H1 (cell line): ENCODE measurements at regions not wholly inside any gene's neighbourhood (a gene's known extent, or its start where the extent isn't known, plus 50 kb on each side); places are given as distances from the start of the nearest gene placed in this dataset.

Experiments used
- CHD1 ChIP-seq: IDR thresholded peaks from 2 replicates; pipeline ENCODE4 v1.6.1; 2012; ENCODE audit warnings: low read depth, low read length, improper control_type of control experiment
- EZH2 ChIP-seq: fragments of 200-600 bp; sonication (generic); IDR thresholded peaks from 2 replicates; pipeline ENCODE4 v1.7.1; 2012; ENCODE audit warnings: low read depth, mild to moderate bottlenecking, moderate library complexity, low read length, inconsistent platforms; ENCODE audit not compliant: severe bottlenecking
- FOSL1 ChIP-seq: IDR thresholded peaks from 2 replicates; pipeline ENCODE4 v1.6.1; 2011; ENCODE audit warnings: mild to moderate bottlenecking, low read depth, low read length, moderate library complexity; ENCODE audit not compliant: insufficient read depth
- GTF2F1 ChIP-seq: IDR thresholded peaks from 2 replicates; pipeline ENCODE4 v1.6.1; 2012; ENCODE audit warnings: low read depth, low read length, improper control_type of control experiment, borderline replicate concordance
- KDM1A ChIP-seq: fragments of 200-600, 300-600 bp; sonication (generic); IDR thresholded peaks from 2 replicates; pipeline ENCODE4 v1.7.1; 2016; ENCODE audit warnings: mild to moderate bottlenecking, low read length, borderline replicate concordance
- MAFK ChIP-seq: IDR thresholded peaks from 2 replicates; pipeline ENCODE4 v1.6.1; 2012; ENCODE audit warnings: low read depth, mild to moderate bottlenecking, improper control_type of control experiment, low read length
- NANOG ChIP-seq: IDR thresholded peaks from 2 replicates; pipeline ENCODE4 v1.6.1; 2011; ENCODE audit warnings: low read length, low read depth, mild to moderate bottlenecking, inconsistent platforms; ENCODE audit not compliant: insufficient read depth, poor library complexity, severe bottlenecking
- POU5F1 ChIP-seq: IDR thresholded peaks from 2 replicates; pipeline ENCODE4 v1.6.1; 2011; ENCODE audit warnings: low read depth, mild to moderate bottlenecking, low read length, moderate library complexity
- SIN3A ChIP-seq, 2 experiments: IDR thresholded peaks in 1 of 2; conservative IDR thresholded peaks in 1 of 2; 2 replicates each; pipeline ENCODE4 v1.6.1; 2011 to 2012; ENCODE audit warnings: low read length in 2 of 2, improper control_type of control experiment in 1 of 2, low read depth in 1 of 2, mild to moderate bottlenecking in 1 of 2
- SP4 ChIP-seq: IDR thresholded peaks from 2 replicates; pipeline ENCODE4 v1.6.1; 2012; ENCODE audit warnings: low read length, inconsistent platforms
- SUZ12 ChIP-seq: fragments of 200-600 bp; sonication (generic); IDR thresholded peaks from 2 replicates; pipeline ENCODE4 v1.6.1; 2012; ENCODE audit warnings: mild to moderate bottlenecking, inconsistent platforms, low read length, moderate library complexity, mixed read lengths
- YY1 ChIP-seq: IDR thresholded peaks from 2 replicates; pipeline ENCODE4 v1.6.1; 2011; ENCODE audit warnings: low read depth, mild to moderate bottlenecking, low read length
- TF ChIP-seq, protein P1 (sequence below): IDR thresholded peaks from 2 replicates; pipeline ENCODE4 v1.6.1; 2011; ENCODE audit warnings: low read depth, mild to moderate bottlenecking, low read length; ENCODE audit not compliant: insufficient read depth
- TF ChIP-seq, protein P2 (sequence below): IDR thresholded peaks from 2 replicates; pipeline ENCODE4 v1.6.1; 2012; ENCODE audit warnings: inconsistent platforms
- TF ChIP-seq, protein P3 (sequence below): IDR thresholded peaks from 2 replicates; pipeline ENCODE4 v1.6.1; 2012; ENCODE audit warnings: low read length, inconsistent platforms

DNA sequence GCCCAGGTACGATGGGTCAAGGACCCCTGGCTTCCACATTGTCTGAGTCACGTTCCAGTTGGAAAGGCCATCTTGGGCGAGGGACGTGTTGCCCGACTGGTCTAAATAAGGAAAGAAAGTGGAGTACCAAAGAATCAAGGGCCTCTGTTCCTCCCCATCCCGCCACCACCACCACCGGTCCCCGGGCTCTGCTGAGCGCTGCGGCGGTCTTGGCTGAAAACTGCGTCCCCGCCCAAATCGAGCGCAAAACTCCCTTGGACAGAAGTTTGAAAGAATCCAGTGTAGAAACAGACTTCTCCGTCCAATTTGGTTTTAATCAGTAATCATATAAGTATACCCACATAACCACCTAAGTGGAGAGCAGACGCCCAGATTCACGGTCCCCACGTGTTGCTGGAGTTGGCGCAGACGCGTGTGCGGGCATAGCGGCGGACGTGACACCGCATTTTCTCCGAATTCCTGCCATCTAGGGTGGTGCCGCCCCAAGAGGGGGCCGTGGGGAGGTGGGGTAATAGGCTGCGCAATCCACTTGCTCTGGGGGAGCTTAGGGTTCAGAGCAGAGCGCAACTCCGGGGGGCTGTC is 243.8 kb upstream of the TOPAZ1 start (continued):
- peak; percentile 61; the same call in 1 of the 2 replicates for TF ChIP-seq YY1
- TF ChIP-seq, protein P1, sequence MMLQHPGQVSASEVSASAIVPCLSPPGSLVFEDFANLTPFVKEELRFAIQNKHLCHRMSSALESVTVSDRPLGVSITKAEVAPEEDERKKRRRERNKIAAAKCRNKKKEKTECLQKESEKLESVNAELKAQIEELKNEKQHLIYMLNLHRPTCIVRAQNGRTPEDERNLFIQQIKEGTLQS, result no peak
- no peak for TF ChIP-seq KDM1A
- TF ChIP-seq, protein P2, sequence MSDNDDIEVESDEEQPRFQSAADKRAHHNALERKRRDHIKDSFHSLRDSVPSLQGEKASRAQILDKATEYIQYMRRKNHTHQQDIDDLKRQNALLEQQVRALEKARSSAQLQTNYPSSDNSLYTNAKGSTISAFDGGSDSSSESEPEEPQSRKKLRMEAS, result peak; percentile 49; the same call in 1 of the 2 replicates
- peak; percentile 96 for TF ChIP-seq SUZ12
- TF ChIP-seq POU5F1, result no peak
- no peak for TF ChIP-seq NANOG
- TF ChIP-seq, protein P3, sequence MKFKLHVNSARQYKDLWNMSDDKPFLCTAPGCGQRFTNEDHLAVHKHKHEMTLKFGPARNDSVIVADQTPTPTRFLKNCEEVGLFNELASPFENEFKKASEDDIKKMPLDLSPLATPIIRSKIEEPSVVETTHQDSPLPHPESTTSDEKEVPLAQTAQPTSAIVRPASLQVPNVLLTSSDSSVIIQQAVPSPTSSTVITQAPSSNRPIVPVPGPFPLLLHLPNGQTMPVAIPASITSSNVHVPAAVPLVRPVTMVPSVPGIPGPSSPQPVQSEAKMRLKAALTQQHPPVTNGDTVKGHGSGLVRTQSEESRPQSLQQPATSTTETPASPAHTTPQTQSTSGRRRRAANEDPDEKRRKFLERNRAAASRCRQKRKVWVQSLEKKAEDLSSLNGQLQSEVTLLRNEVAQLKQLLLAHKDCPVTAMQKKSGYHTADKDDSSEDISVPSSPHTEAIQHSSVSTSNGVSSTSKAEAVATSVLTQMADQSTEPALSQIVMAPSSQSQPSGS, result no peak
- TF ChIP-seq SIN3A (conservative IDR thresholded peaks at IDR 0.05 in 1 of 2, IDR thresholded peaks at IDR 0.05 in 1 of 2; ENCODE audit: low read depth in 1 of 2, low read length in 2 of 2), result no peak; a peak in 1 of 4 replicates
- no peak for TF ChIP-seq CHD1
- no peak for TF ChIP-seq SP4
- TF ChIP-seq FOSL1, result no peak
- 0 out of 2 replicates have a peak, but pooled peaks have one; percentile 12 for TF ChIP-seq MAFK
- peak; percentile 89 for TF ChIP-seq EZH2
- no peak for TF ChIP-seq GTF2F1
